ENCODE measurements at regions not wholly inside any gene's neighbourhood (a gene's known extent, or its start where the extent isn't known, plus 50 kb on each side); places are given as distances from the start of the nearest gene placed in this dataset.

DNA sequence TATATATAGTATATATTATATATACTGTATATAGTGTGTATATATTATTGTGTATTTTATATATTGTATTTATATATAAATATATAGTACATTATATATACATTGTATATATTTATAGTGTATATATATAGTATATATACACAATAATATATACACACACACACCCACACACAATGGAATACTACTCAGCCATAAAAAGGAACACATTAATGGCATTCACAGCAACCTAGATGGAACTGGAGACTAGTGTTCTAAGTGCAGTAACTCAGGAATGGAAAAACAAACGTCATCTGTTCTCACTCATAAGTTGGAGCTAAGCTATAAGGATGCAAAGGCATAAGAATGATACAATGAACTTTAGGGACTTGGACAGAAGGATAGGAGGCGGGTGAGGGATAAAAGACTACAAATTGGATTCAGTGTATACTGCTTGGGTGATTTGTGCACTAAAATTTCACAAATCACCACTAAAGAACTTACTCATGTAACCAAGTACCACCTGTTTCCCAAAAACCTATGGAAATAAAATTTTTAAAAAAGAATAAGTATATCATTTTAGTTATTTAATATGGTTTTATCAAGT, 201.9 kb upstream of the CDH11 start:
- no peak overlapping the region for H3K4me3 ChIP-seq (ENCODE audit: low read depth, low read length)
- TF ChIP-seq, protein P1, sequence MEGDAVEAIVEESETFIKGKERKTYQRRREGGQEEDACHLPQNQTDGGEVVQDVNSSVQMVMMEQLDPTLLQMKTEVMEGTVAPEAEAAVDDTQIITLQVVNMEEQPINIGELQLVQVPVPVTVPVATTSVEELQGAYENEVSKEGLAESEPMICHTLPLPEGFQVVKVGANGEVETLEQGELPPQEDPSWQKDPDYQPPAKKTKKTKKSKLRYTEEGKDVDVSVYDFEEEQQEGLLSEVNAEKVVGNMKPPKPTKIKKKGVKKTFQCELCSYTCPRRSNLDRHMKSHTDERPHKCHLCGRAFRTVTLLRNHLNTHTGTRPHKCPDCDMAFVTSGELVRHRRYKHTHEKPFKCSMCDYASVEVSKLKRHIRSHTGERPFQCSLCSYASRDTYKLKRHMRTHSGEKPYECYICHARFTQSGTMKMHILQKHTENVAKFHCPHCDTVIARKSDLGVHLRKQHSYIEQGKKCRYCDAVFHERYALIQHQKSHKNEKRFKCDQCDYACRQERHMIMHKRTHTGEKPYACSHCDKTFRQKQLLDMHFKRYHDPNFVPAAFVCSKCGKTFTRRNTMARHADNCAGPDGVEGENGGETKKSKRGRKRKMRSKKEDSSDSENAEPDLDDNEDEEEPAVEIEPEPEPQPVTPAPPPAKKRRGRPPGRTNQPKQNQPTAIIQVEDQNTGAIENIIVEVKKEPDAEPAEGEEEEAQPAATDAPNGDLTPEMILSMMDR (IDR thresholded peaks at IDR 0.05; ENCODE audit: control insufficient read depth, extremely low read depth, insufficient read depth) = no peak
- DNase-seq (ENCODE audit: low read depth) = no peak

DNA sequence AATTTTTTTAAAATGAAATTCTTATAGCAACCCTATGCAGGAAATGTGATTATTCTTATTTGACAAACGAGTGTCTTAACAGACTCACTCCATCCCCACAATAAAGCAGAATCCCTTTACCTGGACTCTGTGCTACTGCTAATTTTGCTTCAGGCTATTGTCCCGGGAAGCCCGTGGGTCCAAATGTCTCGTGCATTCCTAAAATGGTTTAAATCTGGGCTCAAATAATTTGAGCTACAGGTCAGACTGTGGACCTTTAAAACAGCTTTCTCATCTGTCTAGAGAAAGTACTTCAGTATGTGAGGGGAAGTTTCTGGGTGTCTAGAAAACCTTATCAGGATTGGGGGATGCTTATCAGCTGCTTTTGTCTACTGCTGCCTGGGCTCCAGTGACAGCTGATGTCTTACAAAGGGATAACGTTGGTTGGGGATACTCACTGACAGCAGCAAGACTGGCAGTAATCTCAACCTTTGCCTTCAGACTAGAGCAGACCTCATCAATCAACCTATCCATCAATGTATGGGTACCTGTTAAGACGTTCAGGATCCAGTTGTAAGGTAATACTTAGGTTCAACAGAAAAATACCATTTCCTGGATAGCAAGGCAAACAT, 197.9 kb upstream of the CDH11 start:
- DNase-seq (ENCODE audit: low read depth) = no peak
- no peak overlapping the region for H3K4me3 ChIP-seq (ENCODE audit: low read depth, low read length)
- TF ChIP-seq, protein P1 (IDR thresholded peaks at IDR 0.05; ENCODE audit: control insufficient read depth, extremely low read depth, insufficient read depth) = no peak

DNA sequence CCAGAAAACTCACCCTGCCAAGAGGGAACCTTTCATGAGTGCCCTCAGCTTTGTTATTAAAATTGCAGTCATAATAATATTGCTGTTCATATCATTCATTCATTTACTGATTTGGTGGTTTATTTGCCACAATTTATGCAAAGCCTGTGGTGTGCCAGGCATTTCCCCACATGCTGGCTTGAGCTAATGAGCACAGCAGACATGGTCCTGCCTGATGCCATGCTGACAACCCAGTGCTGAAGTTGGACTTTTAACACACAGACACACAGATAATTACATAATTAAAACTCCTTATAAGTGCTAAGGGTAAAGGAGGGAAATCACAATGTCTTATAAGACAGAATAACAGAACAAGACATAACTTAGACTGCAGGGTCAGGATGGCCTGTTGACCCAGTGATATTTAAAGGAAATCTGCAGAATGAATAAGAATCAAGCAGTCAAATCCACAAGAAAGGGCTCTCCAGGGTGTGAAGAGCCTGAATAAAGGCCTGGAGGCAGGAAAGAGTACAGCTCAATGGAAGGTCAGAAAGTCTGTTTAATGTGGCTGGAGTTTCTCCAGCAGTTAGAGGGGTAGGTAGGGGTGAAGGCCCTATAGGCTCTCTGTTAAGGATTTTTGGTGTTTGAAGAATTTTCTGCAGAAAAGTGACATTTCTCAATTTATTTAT, 196.9 kb upstream of the CDH11 start:
- TF ChIP-seq, protein P1 (IDR thresholded peaks at IDR 0.05; ENCODE audit: control insufficient read depth, extremely low read depth, insufficient read depth) = no peak
- no peak overlapping the region for H3K4me3 ChIP-seq (ENCODE audit: low read depth, low read length)
- DNase-seq (ENCODE audit: low read depth) = no peak

DNA sequence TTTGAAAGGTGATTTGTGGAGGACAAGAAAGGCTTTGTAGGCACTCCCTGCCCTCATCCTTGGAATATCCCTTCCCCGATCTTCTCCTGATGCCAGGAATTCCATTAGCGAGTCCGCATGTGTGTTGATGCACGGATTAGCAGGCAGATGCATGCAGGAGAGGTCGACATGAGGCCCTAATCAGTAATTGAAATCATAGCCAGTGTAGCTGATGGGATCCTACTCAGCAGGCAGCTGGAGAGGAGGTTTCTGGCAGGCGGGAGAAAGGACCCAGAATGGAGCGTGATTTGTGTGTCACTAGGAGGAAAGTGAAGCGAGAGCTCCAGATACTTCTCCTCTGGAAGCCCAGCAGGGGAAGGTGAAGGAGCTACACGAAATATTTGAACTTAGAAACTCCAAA, 196.3 kb upstream of the CDH11 start:
- H3K4me3 ChIP-seq (ENCODE audit: low read depth, low read length) = no peak overlapping the region
- no peak for DNase-seq (ENCODE audit: low read depth)
- TF ChIP-seq, protein P1 (IDR thresholded peaks at IDR 0.05; ENCODE audit: control insufficient read depth, extremely low read depth, insufficient read depth) = no peak

GRCh38 chr16:65316808-65317207, 194.9 kb upstream of the CDH11 start:
- DNase-seq (ENCODE audit: low read depth) = no peak
- no peak overlapping the region for H3K4me3 ChIP-seq (ENCODE audit: low read depth, low read length)
- TF ChIP-seq, protein P1 (IDR thresholded peaks at IDR 0.05; ENCODE audit: control insufficient read depth, extremely low read depth, insufficient read depth) = no peak

GRCh38 chr16:65315081-65315780, 193.4 kb upstream of the CDH11 start:
- H3K4me3 ChIP-seq (ENCODE audit: low read depth, low read length) = no peak overlapping the region
- TF ChIP-seq, protein P1 (IDR thresholded peaks at IDR 0.05; ENCODE audit: control insufficient read depth, extremely low read depth, insufficient read depth) = no peak
- DNase-seq (ENCODE audit: low read depth) = no peak
